Ovary (tissue), 7 donors: ENCODE measurements at regions not wholly inside any gene's neighbourhood (a gene's known extent, or its start where the extent isn't known, plus 50 kb on each side); places are given as distances from the start of the nearest gene placed in this dataset.

Experiments
- DNase-seq, 5 donors: peaks; one replicate each; pipeline ENCODE4 v3.0.0-alpha.2; 2019 to 2020
- H3K27ac ChIP-seq, 2 donors: fragments of 200-600 bp; one replicate each; pipeline versions ENCODE4 v1.5.1 to v1.8.0; 2019 to 2022
- H3K27me3 ChIP-seq: fragments of 200-600 bp; one replicate; pipeline ENCODE4 v1.8.0; 2022
- H3K36me3 ChIP-seq: fragments of 200-600 bp; sonication (generic); one replicate; pipeline ENCODE4 v1.5.1; 2019
- H3K4me1 ChIP-seq: one replicate; pipeline ENCODE4 v1.8.1; 2013; ENCODE audit warnings: mild to moderate bottlenecking, moderate library complexity; ENCODE audit not compliant: insufficient read depth
- H3K4me3 ChIP-seq: fragments of 200-600 bp; sonication (generic); one replicate; pipeline ENCODE4 v1.5.1; 2017
- H3K9me3 ChIP-seq, 2 donors: fragments of 200-600 bp in 1 of 2; sonication (generic) in 1 of 2; one replicate each; pipeline versions ENCODE4 v1.5.1 to v1.8.1; 2013 to 2019; ENCODE audit warnings: mild to moderate bottlenecking in 1 of 2, moderate library complexity in 1 of 2
- CTCF ChIP-seq, 3 donors: fragments of 450-650 bp in 2 of 3; fragments of 200-600 bp in 1 of 3; IDR thresholded peaks; one replicate each; pipeline versions ENCODE4 v1.5.1 to v1.8.0; 2016 to 2022; ENCODE audit warnings: antibody characterized with exemption in 3 of 3, mild to moderate bottlenecking in 1 of 3
- EP300 ChIP-seq: sonication (generic); formaldehyde crosslinking; IDR thresholded peaks from one replicate; pipeline ENCODE4 v1.6.1; 2017; ENCODE audit warnings: antibody characterized with exemption
- POLR2A ChIP-seq: fragments of 450-650 bp; IDR thresholded peaks from one replicate; pipeline ENCODE4 v1.6.1; 2017; ENCODE audit warnings: antibody characterized with exemption, mild to moderate bottlenecking, moderate library complexity
- WGBS, 3 donors: extraction: QIAGEN DNeasy Blood & Tissue Kit in 1 of 3; methylation state at CpG; one replicate each; pipeline versions ENCODE4 v1.1.5 to v1.1.7; 2013 to 2017; 5-methylcytosine and 5-hydroxymethylcytosine counted together
- intact Hi-C, 4 donors: fragments of 100-400 bp; cut with DNase I; formaldehyde crosslinking; loops; one replicate each; pipeline versions ENCODE4 v1.11.0 to v1.15.1; 2022 to 2023
- donor health status: DM: no; HTN: no; CAD: no; lungs with moderate emphysema.
- donor health status: DM: no; HTN: no; CAD: no.
- donor health status: Bipolar disorder and iron deficiency.
- donor health status: DM: no; HTN: no; CAD: no.
- donor health status: DM: yes; HTN: yes; CAD: no.

GRCh38 chr6:139832493-139833305 is 458.3 kb upstream of the CITED2 start:
- intact Hi-C loops, result no loop called here
- TF ChIP-seq POLR2A (no peak), CTCF (IDR thresholded peaks at IDR 0.05) (no peak), EP300 (no peak)
- Histone ChIP-seq H3K36me3 (no peaks in the 10 kb centered on the region), H3K4me1 (no peaks in the 10 kb centered on the region), H3K27me3 (no peaks in the 10 kb centered on the region), H3K4me3 (no peak overlapping the region), H3K9me3 (no peaks in the 10 kb centered on the region), H3K27ac (no peak overlapping the region)
- DNase-seq, result no peak
- WGBS, 3 donors, result 93 to 94% (median 94%) methylated on average over 15 of the region's 15 CpGs

- Histone ChIP-seq H3K36me3 (no peaks in the 10 kb centered on the region), H3K27ac (no peak overlapping the region), H3K4me1 (no peaks in the 10 kb centered on the region), H3K9me3 (no peaks in the 10 kb centered on the region), H3K27me3 (no peaks in the 10 kb centered on the region), H3K4me3 (no peak overlapping the region)
- no peak for TF ChIP-seq POLR2A
- intact Hi-C loops, result no loop called here
- 7 to 13% (median 13%) methylated on average over 4 of the region's 4 CpGs for WGBS, 3 donors
- DNase-seq, result peak in 4 of 5 donors; percentile 19 to 39 (median 26)
These were observed 455.1 kb upstream of the CITED2 start for GRCh38 chr6:139829576-139829975.

- no peak overlapping the region for H3K4me3 ChIP-seq
- WGBS, 3 donors, result 69 to 84% (median 80%) methylated on average over 10 of the region's 10 CpGs
- H3K27ac ChIP-seq, result no peak overlapping the region
- H3K9me3 ChIP-seq, result no peaks in the 10 kb centered on the region
- TF ChIP-seq EP300 (no peak), POLR2A (no peak), CTCF (IDR thresholded peaks at IDR 0.05) (no peak)
- intact Hi-C loops, result no loop called here
- DNase-seq, result no peak
- no peaks in the 10 kb centered on the region for H3K27me3 ChIP-seq
- H3K4me1 ChIP-seq, result no peaks in the 10 kb centered on the region
- H3K36me3 ChIP-seq, result no peaks in the 10 kb centered on the region
These were observed 454.5 kb upstream of the CITED2 start for GRCh38 chr6:139828751-139829519.

GRCh38 chr6:139825935-139826374 is 451.5 kb upstream of the CITED2 start:
- no peaks in the 10 kb centered on the region for H3K4me1 ChIP-seq
- no peaks in the 10 kb centered on the region for H3K36me3 ChIP-seq
- 95 to 98% (median 95%) methylated on average over 5 of the region's 5 CpGs for WGBS, 3 donors

More at GRCh38 chr6:139825935-139826374, 451.5 kb upstream of the CITED2 start:
- no peak overlapping the region for H3K4me3 ChIP-seq
- no peaks in the 10 kb centered on the region for H3K9me3 ChIP-seq
- no peaks in the 10 kb centered on the region for H3K27me3 ChIP-seq
- TF ChIP-seq POLR2A, result no peak
- TF ChIP-seq EP300, result no peak
- TF ChIP-seq CTCF (IDR thresholded peaks at IDR 0.05), result no peak
- intact Hi-C loops, result no loop called here
- no peak overlapping the region for H3K27ac ChIP-seq
- no peak for DNase-seq
